MG63 (cell line): ENCODE measurements at regions not wholly inside any gene's neighbourhood (a gene's known extent, or its start where the extent isn't known, plus 50 kb on each side); places are given as distances from the start of the nearest gene placed in this dataset.

Experiments used
- DNase-seq: peaks from one replicate; pipeline ENCODE4 v3.0.0-alpha.2; 2020
- H3K27me3 ChIP-seq: fragments of 250-450 bp; sonication (Bioruptor Pico); 2 replicates; pipeline ENCODE4 v1.5.1; 2020; ENCODE audit warnings: mild to moderate bottlenecking, moderate library complexity
- H3K36me3 ChIP-seq: fragments of 250-450 bp; sonication (Bioruptor Pico); 2 replicates; pipeline ENCODE4 v1.5.1; 2020; ENCODE audit warnings: mild to moderate bottlenecking, moderate library complexity
- H3K4me3 ChIP-seq: fragments of 250-450 bp; sonication (Bioruptor Pico); 2 replicates; pipeline ENCODE4 v1.5.1; 2020; ENCODE audit warnings: mild to moderate bottlenecking, moderate library complexity
- H3K9me3 ChIP-seq: fragments of 250-450 bp; sonication (Bioruptor Pico); 2 replicates; pipeline ENCODE4 v1.5.1; 2020; ENCODE audit warnings: mild to moderate bottlenecking, moderate library complexity

DNA sequence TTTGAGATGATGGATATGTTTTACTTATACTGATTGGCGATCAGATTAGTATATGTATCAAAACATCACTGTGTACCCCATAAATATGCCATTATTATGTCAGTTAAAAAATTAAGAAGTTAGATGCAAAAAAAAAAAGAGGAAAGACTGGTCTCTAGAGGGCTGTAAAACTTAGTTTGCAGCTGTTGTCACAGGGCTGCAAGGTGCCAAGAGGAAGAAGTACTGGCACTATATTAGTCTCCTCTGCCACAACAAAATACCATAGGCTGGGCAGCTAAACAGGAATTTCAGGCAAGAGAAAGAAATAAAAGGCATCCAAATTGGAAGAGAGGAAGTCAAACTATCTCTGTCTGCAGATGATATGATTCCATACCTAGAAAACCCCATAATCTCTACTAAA is 177.8 kb upstream of the PLPP4 start:
- H3K9me3 ChIP-seq: no peaks in the 10 kb centered on the region
- H3K36me3 ChIP-seq: no peaks in the 10 kb centered on the region
- DNase-seq: no peak
- H3K4me3 ChIP-seq: no peak overlapping the region
- H3K27me3 ChIP-seq: 0 out of 2 replicates have a peak, but pooled peaks cover 2% of the 10 kb centered on the region

GRCh38 chr10:120282421-120282820 is 174.6 kb upstream of the PLPP4 start:
- Histone ChIP-seq H3K4me3 (no peak overlapping the region), H3K36me3 (no peaks in the 10 kb centered on the region), H3K27me3 (0 out of 2 replicates have a peak, but pooled peaks cover 2% of the 10 kb centered on the region), H3K9me3 (no peaks in the 10 kb centered on the region)
- no peak for DNase-seq

DNA sequence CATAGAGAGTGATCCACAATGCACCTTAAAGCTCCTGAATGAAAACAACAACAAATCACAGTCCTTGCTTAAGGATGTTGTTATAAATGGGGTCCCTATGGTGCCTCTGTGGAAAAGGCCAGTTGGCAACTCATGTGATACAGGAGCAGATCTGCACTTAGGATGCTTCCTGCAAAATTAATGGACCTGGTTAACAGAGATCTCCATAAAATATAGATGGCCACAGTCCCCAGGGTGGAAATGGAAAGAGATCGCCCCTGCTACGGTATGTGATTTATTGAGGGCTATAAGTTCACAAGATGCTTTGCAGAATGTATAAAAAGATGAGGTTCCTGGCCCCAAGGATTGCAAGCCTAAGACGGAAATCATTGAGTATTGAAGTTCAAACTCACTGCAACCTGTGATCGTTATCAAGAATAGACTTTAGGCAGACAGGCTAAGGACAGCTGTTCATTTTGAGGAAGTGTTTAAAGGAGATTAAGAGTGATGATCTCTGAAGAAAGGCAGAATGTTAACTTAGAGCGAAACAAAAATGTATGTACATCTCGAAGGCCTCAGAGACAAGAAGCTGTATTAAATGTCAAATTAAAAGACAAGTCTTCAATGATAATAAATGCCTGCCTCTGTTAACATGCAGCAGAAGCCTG is 174.1 kb upstream of the PLPP4 start:
- Histone ChIP-seq H3K9me3 (no peaks in the 10 kb centered on the region), H3K36me3 (no peaks in the 10 kb centered on the region), H3K27me3 (0 out of 2 replicates have a peak, but pooled peaks cover 2% of the 10 kb centered on the region), H3K4me3 (no peak overlapping the region)
- no peak for DNase-seq

DNA sequence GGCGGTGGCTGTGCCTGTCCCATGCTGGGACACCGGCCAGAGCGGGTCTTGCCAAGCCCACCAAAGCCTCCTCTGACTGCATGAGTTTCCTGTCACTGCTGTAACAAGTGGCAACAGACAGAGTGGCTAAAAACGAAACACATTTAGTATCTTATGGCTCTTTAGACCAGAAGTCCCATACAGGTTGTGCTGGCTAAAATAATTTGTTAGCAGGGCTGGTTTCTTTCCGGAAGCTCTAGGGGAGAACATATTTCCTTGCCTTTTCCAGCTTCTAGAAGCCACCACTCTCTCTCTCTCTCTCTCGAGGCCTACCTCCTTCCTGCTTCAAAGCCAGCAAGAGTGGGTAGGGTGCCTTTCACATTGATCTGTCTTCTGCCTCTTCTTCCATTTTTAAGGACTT is 171.6 kb upstream of the PLPP4 start:
- Histone ChIP-seq H3K27me3 (no peaks in the 10 kb centered on the region), H3K36me3 (no peaks in the 10 kb centered on the region), H3K4me3 (no peak overlapping the region), H3K9me3 (no peaks in the 10 kb centered on the region)
- DNase-seq: no peak

- Histone ChIP-seq H3K4me3 (no peak overlapping the region), H3K36me3 (no peaks in the 10 kb centered on the region), H3K27me3 (no peaks in the 10 kb centered on the region), H3K9me3 (no peaks in the 10 kb centered on the region)
- DNase-seq: no peak
Observed at GRCh38 chr10:120286280-120286679, 170.7 kb upstream of the PLPP4 start.

- Histone ChIP-seq H3K9me3 (no peaks in the 10 kb centered on the region), H3K27me3 (peaks cover 3% of the 10 kb centered on the region; the same call in 1 of the 2 replicates), H3K4me3 (no peak overlapping the region), H3K36me3 (no peaks in the 10 kb centered on the region)
- DNase-seq: no peak
Observed at GRCh38 chr10:120300513-120300912, 156.5 kb upstream of the PLPP4 start.

GRCh38 chr10:120308589-120308988 is 148.4 kb upstream of the PLPP4 start:
- peaks cover 3% of the 10 kb centered on the region; the same call in 1 of the 2 replicates for H3K27me3 ChIP-seq
- no peak for DNase-seq
- H3K4me3 ChIP-seq: no peak overlapping the region
- no peaks in the 10 kb centered on the region for H3K9me3 ChIP-seq
- no peaks in the 10 kb centered on the region for H3K36me3 ChIP-seq

DNA sequence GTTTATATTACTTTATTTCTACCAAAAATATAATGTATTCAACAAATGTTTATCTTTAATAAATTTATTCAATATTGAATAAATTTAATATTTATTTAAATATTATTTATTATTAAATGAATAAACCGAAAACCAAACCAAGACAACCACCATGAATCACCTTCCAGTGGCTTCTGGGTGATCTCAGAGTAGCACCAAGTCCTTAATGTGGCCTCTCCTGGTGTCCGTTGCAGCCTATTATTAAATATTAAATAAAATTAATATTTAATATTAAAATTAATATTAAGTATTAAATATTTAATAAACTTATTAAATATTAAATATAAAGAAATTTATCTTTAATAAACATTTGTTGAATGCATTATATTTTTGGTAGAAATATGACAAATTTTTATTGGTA is 143.3 kb upstream of the PLPP4 start:
- no peaks in the 10 kb centered on the region for H3K36me3 ChIP-seq
- H3K9me3 ChIP-seq: no peaks in the 10 kb centered on the region
- H3K4me3 ChIP-seq: no peak overlapping the region
- no peaks in the 10 kb centered on the region for H3K27me3 ChIP-seq
- no peak for DNase-seq

DNA sequence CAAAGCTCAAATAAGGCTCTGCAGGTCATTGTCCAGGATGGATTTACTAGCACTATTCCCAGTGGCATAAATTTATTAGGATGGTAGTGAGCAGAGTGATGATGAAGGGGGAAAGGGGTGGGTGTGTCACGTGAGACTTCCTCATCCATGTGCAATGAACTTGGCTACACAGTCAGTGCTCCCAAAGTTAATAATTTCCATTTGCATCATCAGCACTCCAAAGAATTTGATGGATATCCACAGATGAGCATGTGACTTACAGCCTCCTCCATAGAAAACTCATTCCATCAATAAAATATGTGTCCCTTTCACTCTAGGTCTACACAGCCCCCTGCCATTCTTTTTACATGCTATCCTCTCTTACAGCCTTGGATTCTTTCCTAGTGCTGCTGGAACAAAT is 142.6 kb upstream of the PLPP4 start:
- Histone ChIP-seq H3K4me3 (no peak overlapping the region), H3K9me3 (no peaks in the 10 kb centered on the region), H3K27me3 (no peaks in the 10 kb centered on the region), H3K36me3 (no peaks in the 10 kb centered on the region)
- DNase-seq: no peak

GRCh38 chr10:120318862-120319261 is 138.2 kb upstream of the PLPP4 start:
- H3K9me3 ChIP-seq: no peaks in the 10 kb centered on the region
- no peaks in the 10 kb centered on the region for H3K36me3 ChIP-seq
- H3K27me3 ChIP-seq: no peaks in the 10 kb centered on the region
- H3K4me3 ChIP-seq: no peak overlapping the region
- no peak for DNase-seq

DNA sequence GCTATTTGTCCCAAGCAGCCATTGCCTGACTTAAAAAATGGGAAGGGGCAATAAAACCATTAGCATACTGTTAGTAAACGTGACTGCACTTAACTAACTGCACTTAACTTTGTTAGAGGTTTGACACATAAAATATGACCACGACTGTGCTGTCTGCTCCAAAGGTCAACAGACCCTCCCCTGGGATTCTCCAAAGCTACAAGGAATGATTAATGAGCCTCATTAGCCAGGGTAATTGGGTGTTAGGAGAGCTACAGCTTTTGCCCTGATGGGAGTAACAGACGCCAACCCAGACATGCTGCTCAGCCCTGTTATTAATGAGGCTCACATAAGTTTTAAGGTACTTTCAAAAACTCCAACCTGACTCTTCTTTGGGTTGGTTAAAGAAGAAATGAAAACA is 129.4 kb upstream of the PLPP4 start:
- DNase-seq: no peak
- no peaks in the 10 kb centered on the region for H3K27me3 ChIP-seq
- no peaks in the 10 kb centered on the region for H3K9me3 ChIP-seq
- H3K36me3 ChIP-seq: no peaks in the 10 kb centered on the region
- H3K4me3 ChIP-seq: no peak overlapping the region

DNA sequence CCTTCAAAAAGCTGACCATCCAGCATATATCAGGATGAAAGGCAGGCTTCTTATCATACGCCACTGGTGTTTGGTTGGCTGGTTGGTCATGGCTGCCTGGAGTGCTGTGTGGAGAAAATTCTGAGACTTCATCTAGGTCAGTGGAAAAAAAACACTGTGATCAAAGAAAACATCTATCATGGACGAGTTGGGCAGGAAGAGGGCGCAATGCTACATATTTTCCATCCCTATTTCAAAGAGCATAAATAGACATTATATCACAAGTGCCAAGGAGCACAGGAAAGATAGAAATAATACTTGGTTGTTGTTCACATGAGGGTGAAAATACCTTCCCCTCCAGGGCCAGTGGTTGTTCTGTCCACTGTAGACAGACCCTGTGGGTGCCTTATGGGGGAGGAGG is 128.4 kb upstream of the PLPP4 start:
- H3K9me3 ChIP-seq: no peaks in the 10 kb centered on the region
- H3K4me3 ChIP-seq: no peak overlapping the region
- H3K36me3 ChIP-seq: no peaks in the 10 kb centered on the region
- no peaks in the 10 kb centered on the region for H3K27me3 ChIP-seq
- DNase-seq: no peak

- Histone ChIP-seq H3K4me3 (no peak overlapping the region), H3K9me3 (no peaks in the 10 kb centered on the region), H3K36me3 (no peaks in the 10 kb centered on the region), H3K27me3 (no peaks in the 10 kb centered on the region; the same call in 1 of the 2 replicates)
- DNase-seq: no peak
Observed at GRCh38 chr10:120335553-120335952, 121.5 kb upstream of the PLPP4 start.

GRCh38 chr10:120336306-120336910 is 120.6 kb upstream of the PLPP4 start:
- Histone ChIP-seq H3K9me3 (no peaks in the 10 kb centered on the region), H3K36me3 (no peaks in the 10 kb centered on the region), H3K4me3 (no peak overlapping the region), H3K27me3 (no peaks in the 10 kb centered on the region; the same call in 1 of the 2 replicates)
- DNase-seq: no peak

DNA sequence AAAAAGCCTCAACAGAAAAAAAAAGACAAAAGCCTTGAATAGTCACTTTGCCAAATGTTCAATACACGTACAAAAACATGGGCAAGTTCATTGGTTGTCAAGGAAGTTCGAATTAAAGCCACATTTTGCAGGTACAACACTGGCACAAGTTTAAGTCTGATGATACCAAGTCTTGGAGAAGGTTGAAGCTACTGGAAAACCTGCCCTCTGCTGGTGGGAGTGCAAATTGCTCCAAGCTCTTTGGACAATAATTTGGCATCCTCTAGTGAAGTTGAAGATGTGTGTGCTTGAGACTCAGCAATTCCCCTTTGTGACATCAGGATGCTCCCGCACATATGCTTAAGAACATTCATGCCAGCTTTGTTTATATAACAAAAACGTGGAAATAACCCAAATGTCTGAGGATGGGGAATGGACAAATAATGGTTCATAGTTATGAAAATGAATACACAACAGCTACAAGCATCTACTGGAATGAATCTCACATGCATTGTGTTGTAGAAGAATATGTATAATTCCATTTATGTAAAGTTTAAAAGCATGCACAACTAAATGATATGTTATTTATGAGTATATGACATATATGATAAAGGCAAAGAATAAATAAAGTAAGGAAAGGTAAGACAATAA is 120.0 kb upstream of the PLPP4 start:
- Histone ChIP-seq H3K36me3 (no peaks in the 10 kb centered on the region), H3K9me3 (no peaks in the 10 kb centered on the region), H3K4me3 (no peak overlapping the region), H3K27me3 (no peaks in the 10 kb centered on the region; the same call in 1 of the 2 replicates)
- peak; percentile 28 for DNase-seq

GRCh38 chr10:120342115-120342714 is 114.8 kb upstream of the PLPP4 start:
- DNase-seq: no peak
- Histone ChIP-seq H3K9me3 (no peaks in the 10 kb centered on the region), H3K27me3 (no peaks in the 10 kb centered on the region; the same call in 1 of the 2 replicates), H3K4me3 (no peak overlapping the region), H3K36me3 (no peaks in the 10 kb centered on the region)

DNA sequence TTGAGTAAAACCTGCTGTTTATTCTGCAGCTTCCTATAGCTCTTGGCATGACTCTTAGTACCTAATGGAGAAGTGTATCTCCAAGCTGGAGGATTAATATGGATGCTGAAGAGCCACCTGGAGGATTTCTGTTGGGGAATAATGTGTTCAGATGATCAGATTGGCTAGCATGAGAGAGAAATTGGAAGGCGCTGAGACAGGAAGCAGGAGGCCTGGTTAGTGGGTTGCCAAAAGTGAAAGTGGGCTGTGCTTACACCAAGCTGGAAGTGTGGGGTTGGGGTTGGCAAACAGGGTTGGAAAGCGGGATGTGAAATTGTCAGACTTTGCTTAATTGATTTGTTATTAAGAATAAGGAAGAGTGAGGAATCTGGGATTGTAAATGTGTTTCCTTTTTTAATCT is 111.8 kb upstream of the PLPP4 start:
- H3K9me3 ChIP-seq: no peaks in the 10 kb centered on the region
- DNase-seq: no peak
- no peaks in the 10 kb centered on the region for H3K36me3 ChIP-seq
- H3K27me3 ChIP-seq: no peaks in the 10 kb centered on the region
- H3K4me3 ChIP-seq: no peak overlapping the region
